AG04450 (cell line): ENCODE measurements at regions not wholly inside any gene's neighbourhood (a gene's known extent, or its start where the extent isn't known, plus 50 kb on each side); places are given as distances from the start of the nearest gene placed in this dataset.

Experiments used
- CTCF ChIA-PET: fragments of 300-600, 350-600 bp; formaldehyde crosslinking; extraction: SDS; loops from one replicate; lab custom pipeline; 2022; ENCODE audit warnings: antibody characterized with exemption, inconsistent platforms; lab: Charles Lee
- POLR2A ChIA-PET: fragments of 350-600 bp; formaldehyde crosslinking; extraction: SDS; loops from one replicate; lab custom pipeline; 2021; ENCODE audit warnings: antibody characterized with exemption, inconsistent platforms; lab: Yijun Ruan, JAX
- DNase-seq: peaks from one replicate; pipeline ENCODE4 v3.0.0-alpha.2; 2011; ENCODE audit warnings: low read depth, low spot score
- H3K27ac ChIP-seq: one replicate; pipeline ENCODE4 v1.5.1; 2012; ENCODE audit warnings: low read depth, low read length, control low read depth
- H3K27me3 ChIP-seq: one replicate; pipeline ENCODE4 v1.6.0; 2012; ENCODE audit warnings: low read length; ENCODE audit not compliant: control insufficient read depth, insufficient read depth
- H3K4me3 ChIP-seq: 2 replicates; pipeline ENCODE4 v1.5.1; 2011; ENCODE audit warnings: mild to moderate bottlenecking, low read depth, low read length, control low read depth
- H3K9me3 ChIP-seq: 2 replicates; pipeline ENCODE4 v1.5.1; 2012; ENCODE audit warnings: low read length; ENCODE audit not compliant: control insufficient read depth, insufficient read depth
- TF ChIP-seq, protein P1 (sequence below): IDR thresholded peaks from 2 replicates; pipeline ENCODE4 v1.5.1; 2011; ENCODE audit warnings: low read depth, low read length, control low read depth, inconsistent platforms

- Histone ChIP-seq H3K27me3 (no peaks in the 10 kb centered on the region), H3K27ac (no peak overlapping the region), H3K4me3 (no peak overlapping the region), H3K9me3 (no peaks in the 10 kb centered on the region)
- ChIA-PET POLR2A (no interaction called here), CTCF (no interaction called here)
- DNase-seq: peak; percentile 10
- TF ChIP-seq, protein P1, sequence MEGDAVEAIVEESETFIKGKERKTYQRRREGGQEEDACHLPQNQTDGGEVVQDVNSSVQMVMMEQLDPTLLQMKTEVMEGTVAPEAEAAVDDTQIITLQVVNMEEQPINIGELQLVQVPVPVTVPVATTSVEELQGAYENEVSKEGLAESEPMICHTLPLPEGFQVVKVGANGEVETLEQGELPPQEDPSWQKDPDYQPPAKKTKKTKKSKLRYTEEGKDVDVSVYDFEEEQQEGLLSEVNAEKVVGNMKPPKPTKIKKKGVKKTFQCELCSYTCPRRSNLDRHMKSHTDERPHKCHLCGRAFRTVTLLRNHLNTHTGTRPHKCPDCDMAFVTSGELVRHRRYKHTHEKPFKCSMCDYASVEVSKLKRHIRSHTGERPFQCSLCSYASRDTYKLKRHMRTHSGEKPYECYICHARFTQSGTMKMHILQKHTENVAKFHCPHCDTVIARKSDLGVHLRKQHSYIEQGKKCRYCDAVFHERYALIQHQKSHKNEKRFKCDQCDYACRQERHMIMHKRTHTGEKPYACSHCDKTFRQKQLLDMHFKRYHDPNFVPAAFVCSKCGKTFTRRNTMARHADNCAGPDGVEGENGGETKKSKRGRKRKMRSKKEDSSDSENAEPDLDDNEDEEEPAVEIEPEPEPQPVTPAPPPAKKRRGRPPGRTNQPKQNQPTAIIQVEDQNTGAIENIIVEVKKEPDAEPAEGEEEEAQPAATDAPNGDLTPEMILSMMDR: no peak
Measured at GRCh38 chr13:75079226-75079625, 402.7 kb downstream of the TBC1D4 start.

DNA sequence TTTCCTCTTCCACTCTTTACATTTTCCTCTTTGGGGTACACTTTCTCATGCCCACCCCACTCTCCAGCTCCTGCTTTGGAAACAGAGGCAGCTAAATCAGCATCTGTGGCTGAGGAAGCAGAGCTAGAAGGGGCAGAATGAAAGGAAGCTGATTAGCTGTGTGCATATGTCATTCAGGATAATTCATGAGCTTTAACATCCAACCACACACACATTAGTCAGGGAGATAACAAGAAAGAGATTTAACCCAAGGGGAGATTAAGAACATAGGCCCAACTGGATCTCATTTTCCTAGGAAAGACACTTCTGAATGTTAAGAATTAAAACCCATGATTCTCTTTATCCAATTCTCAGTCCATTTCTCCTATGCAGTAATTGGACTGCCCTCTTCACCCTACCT is 405.5 kb downstream of the TBC1D4 start:
- no peaks in the 10 kb centered on the region for H3K27me3 ChIP-seq
- ChIA-PET POLR2A (no interaction called here), CTCF (no interaction called here)
- H3K27ac ChIP-seq: no peak overlapping the region
- TF ChIP-seq, protein P1: no peak
- no peak for DNase-seq
- no peaks in the 10 kb centered on the region for H3K9me3 ChIP-seq
- H3K4me3 ChIP-seq: no peak overlapping the region

- Histone ChIP-seq H3K27ac (no peak overlapping the region), H3K27me3 (no peaks in the 10 kb centered on the region), H3K4me3 (no peak overlapping the region), H3K9me3 (no peaks in the 10 kb centered on the region)
- TF ChIP-seq, protein P1: no peak
- ChIA-PET POLR2A (interaction anchor here (0.6 kb wide), 1 partner anchor 1764 kb away, joined by 4 read pairs; no protein-coding TSS in a partner anchor), CTCF (no interaction called here)
- no peak for DNase-seq
Measured at GRCh38 chr13:75073786-75074185, 408.2 kb downstream of the TBC1D4 start.

GRCh38 chr13:75072891-75073290 is 409.1 kb downstream of the TBC1D4 start:
- no peaks in the 10 kb centered on the region for H3K27me3 ChIP-seq
- TF ChIP-seq, protein P1: no peak
- no peaks in the 10 kb centered on the region for H3K9me3 ChIP-seq
- no peak for DNase-seq
- CTCF ChIA-PET: no interaction called here
- POLR2A ChIA-PET: no interaction called here
- H3K4me3 ChIP-seq: no peak overlapping the region
- H3K27ac ChIP-seq: no peak overlapping the region

GRCh38 chr13:75072368-75072767 is 409.6 kb downstream of the TBC1D4 start:
- H3K9me3 ChIP-seq: no peaks in the 10 kb centered on the region
- ChIA-PET POLR2A (no interaction called here), CTCF (no interaction called here)
- H3K4me3 ChIP-seq: no peak overlapping the region
- no peaks in the 10 kb centered on the region for H3K27me3 ChIP-seq
- no peak for DNase-seq
- TF ChIP-seq, protein P1: no peak
- no peak overlapping the region for H3K27ac ChIP-seq
